Neural progenitor cell (in vitro differentiated cells): ENCODE measurements at regions not wholly inside any gene's neighbourhood (a gene's known extent, or its start where the extent isn't known, plus 50 kb on each side); places are given as distances from the start of the nearest gene placed in this dataset.

Experiments
- CTCF ChIP-seq: fragments of 200-600 bp; sonication (generic); IDR thresholded peaks from 2 replicates; pipeline ENCODE4 v1.5.1; 2017; ENCODE audit warnings: antibody characterized with exemption, mild to moderate bottlenecking
- EZH2 ChIP-seq: fragments of 200-600 bp; sonication (generic); IDR thresholded peaks from 2 replicates; pipeline ENCODE4 v1.6.1; 2017; ENCODE audit warnings: antibody characterized with exemption, mild to moderate bottlenecking, moderate library complexity

- TF ChIP-seq CTCF (no peak), EZH2 (no peak)
These were observed 104.4 kb upstream of the IQSEC1 start for GRCh38 chr3:13177641-13178040.
